Cerebellar nuclear complex (tissue), 1 donor: ENCODE measurements at regions not wholly inside any gene's neighbourhood (a gene's known extent, or its start where the extent isn't known, plus 50 kb on each side); places are given as distances from the start of the nearest gene placed in this dataset.

Experiments used
- DNase-seq, 2 experiments: peaks; one replicate each; lab custom pipeline; 2025; lab: John Stamatoyannopoulos, UW

DNA sequence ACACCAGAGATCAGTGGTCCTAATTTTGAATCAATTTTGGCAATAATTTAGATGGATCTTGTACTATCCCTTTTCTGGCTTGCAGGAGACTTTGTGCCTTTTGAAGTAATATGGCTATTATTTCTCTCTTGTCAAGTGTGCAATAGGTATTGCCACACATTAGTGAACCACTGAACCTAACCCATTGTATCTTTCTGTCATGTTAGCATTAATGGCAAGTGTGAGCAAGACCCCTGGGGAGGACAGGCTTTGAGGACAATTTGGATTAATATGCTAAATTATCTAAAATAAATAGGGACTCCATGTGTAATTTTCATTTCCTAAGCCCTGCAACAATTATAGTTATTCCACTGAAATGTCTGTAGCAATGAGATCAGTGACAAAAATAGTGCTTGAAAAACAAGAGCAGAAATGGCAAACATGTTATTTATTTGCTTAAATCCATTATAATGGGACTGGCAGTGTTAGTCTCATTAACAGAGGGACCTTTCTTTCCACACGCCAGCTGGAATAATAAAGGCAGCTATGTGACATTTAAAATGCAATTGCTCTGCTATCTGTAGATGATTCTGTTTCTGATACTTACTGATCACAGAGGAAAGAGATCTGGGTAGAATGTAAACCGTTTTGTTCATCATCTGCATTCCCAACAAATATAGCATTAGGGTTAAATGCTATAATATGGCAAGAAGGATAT is 753.3 kb upstream of the ZNF608 start:
- DNase-seq: no peak

DNA sequence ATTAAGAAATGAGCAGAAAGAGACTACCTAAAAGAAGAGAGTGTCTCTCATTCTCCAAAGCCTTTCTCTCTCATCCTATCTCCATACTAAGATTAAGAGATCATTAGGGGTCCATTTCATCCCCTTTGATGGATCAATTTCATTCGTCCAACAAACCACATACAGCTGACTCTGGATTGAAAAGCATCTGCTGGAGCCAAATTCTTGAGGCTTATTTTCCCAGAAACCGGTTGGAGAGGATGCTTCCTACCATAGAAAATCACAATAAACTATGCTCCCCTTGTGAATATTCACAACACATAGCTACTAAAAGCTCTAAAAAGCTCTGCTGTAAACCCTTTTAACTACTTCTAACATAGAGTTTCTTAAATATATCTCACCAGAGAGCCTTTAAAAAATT is 755.0 kb upstream of the ZNF608 start:
- no peak for DNase-seq

DNA sequence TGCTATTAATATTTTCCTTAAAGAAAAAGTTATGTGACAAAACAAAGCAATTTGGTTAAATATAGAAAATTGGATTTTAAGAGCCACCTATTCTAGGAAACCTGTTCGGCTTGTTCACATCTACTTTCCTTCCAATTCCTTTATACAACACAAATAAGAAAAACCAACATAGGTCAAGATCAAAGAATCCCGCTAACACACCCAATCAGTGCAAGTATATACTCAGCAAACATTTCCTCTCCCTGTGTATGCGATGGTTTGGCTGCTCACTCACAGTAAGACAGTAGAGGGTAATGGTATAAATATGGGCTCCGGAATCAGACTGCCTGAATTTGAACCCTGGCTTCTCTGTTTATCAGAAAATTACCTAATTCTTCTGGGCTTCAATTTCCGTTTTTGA is 757.5 kb upstream of the ZNF608 start:
- DNase-seq: no peak

DNA sequence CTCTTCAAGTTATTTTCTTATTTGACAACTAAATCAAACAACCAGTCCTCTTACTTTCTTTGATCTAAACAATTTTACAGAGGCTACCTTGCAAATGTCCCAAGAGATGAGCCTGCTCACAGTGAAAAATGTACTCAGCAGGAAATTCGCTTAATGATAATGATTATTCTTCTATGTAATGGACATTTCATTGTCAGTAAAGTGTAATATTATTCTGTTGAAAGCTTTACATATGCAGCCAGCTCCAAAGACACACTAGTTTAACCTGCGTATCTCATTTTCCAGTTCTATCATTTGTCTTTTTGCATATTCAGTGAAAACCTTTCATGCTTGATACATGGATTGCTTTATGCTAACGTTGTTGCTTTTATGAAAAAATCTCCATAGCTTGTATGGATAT is 758.7 kb upstream of the ZNF608 start:
- DNase-seq: no peak

DNA sequence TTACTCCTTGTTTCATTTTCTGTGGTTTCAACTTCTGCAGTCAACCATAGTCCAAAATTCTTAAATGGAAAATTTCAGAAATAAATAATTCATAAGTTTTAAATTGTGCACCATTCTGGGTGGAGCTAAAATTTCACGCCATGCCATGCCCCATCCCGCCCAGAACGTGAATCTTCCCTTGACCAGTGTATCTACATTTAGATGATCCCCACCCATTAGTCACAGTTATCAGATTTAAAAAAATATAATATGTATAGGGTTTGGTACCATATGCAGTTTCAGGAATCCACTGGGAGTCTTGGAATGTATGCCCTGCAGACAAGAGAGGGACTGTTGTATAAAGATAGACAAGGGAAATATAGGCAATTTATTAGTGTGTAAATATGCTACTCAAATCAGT is 759.7 kb upstream of the ZNF608 start:
- DNase-seq: no peak

DNA sequence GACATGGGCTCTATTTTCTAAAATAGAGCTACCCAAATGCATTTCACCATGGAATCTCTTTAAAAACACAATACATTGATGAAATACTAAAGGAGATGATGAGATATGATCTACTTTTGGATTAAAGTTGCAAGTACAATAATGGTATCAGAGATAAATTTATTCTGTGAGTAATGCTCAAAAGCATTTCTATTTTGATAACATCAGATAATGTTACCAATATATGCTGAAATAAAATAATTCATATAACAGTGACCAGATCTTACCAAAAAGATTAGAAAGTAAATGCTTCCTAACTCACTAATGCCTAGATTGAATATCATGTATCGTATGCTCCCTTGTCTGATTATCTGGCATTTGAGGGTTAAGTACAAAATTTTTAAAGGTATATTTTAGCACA is 761.8 kb upstream of the ZNF608 start:
- no peak for DNase-seq

DNA sequence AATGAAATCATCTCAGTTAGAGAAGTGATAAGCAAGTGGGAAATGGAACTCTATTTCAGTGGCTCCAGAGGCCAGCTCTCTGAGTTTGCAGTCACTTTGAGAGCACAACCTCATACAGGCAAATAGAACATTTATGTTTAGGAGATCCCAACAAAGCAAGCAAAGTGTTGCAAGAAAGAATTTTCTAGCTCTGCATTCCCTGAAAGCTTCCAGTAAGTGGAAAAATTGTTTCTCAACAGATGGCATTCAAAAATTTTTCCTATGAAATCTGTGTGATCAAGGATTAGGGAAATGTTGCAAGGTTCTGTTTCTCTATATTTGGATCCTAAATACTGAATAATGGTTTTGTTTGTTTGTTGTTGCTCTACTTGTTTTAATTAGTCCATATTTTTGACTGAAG is 764.2 kb upstream of the ZNF608 start:
- no peak for DNase-seq

DNA sequence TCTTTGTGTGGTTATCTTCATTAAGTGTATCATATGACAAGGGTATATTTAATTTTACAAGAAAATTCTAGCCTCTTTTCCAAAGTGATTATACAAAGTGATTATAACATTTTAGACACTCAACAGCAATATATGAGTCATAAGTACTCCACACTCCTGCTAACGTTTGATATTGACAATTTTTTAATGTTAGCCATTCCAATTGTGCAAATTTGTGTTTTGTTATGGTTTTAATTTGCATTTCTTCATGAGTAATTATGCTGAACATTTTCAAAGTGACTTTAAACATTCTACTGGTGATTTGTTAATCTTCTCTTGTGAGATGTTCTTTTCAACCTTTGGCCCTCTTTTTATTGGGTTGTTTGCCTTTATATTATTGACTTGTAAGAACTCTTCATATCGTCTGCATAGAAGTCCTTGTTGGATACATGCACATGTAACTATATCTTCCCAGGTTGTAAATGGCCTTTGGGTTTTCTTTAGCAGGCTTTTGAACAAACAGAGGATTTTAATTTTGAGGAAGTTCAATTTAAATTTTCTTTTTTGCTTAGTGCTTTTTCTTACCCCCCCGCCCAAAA is 771.6 kb upstream of the ZNF608 start:
- no peak for DNase-seq

DNA sequence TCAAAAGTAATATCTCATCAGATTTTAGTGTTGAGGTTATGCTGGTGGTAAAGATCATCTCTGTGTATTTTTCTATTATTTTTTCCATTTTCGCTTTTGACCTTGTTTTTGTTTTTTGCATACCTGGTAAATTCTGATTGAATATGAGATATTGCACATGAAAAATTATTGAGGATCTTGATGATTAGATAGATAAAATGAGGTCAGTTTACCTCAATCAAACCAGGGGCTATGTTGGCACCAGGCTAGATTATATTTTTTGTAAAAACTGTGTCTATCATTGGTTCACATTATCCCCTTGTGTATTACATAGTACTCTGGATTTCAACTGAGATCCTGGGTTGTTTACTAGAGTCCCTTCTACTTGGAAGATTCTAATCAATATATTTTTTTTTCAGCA is 774.9 kb upstream of the ZNF608 start:
- DNase-seq: no peak

DNA sequence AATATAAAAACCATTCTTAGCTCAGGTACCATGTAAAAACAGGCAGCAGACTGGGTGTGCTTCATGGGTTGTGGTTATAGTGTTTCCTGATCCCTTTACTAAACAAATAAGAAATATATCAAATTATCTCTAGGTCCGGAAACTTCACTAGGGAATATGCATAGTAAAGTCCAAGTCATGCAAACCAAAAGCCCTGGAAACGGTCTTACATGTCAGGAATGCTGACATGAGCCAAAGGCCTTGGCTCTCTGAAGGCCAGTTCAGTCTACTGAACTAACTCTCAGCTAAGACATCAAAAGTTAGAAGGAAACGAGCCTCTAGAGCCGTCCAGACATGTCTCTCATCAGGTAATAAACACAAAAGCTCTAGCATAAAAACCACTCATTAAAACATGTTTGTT is 778.9 kb upstream of the ZNF608 start:
- DNase-seq: no peak

DNA sequence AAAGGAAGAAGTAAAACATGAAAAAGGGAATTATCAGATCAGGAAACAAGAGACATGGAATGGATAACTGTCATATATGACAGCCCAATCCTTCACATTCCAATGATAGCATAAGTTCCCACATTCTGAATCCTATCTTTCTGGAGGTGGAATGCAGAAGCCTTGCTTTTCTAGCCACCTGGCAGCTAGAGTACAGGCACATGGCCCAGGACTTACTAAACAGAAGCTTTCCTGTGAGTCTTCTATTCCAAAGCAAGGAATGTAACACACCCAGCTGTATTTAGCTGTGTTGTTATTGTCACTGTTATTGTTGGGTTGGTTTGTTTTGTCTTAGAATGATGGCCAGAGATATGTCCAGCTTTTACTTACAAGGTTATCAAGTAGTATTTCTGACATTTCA is 780.5 kb upstream of the ZNF608 start:
- DNase-seq: no peak

DNA sequence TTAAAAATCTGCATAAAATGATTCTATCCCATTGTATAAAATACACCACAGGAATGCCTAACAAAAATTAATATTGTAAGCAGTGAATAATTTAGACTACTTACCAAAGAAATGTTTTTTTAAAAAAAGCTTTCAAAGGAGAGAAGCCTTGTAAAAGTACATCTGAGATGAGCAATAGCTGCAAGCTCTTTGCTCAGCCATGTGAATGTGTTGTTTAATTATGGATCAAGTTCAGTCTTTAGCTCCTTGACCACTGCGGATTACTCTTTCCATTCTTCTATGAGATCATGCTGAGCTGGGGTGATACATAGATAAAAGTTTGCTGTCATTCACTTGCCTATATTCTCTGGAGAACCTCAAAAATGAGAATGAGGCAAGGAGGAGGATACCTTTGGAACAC is 782.4 kb upstream of the ZNF608 start:
- DNase-seq: no peak

DNA sequence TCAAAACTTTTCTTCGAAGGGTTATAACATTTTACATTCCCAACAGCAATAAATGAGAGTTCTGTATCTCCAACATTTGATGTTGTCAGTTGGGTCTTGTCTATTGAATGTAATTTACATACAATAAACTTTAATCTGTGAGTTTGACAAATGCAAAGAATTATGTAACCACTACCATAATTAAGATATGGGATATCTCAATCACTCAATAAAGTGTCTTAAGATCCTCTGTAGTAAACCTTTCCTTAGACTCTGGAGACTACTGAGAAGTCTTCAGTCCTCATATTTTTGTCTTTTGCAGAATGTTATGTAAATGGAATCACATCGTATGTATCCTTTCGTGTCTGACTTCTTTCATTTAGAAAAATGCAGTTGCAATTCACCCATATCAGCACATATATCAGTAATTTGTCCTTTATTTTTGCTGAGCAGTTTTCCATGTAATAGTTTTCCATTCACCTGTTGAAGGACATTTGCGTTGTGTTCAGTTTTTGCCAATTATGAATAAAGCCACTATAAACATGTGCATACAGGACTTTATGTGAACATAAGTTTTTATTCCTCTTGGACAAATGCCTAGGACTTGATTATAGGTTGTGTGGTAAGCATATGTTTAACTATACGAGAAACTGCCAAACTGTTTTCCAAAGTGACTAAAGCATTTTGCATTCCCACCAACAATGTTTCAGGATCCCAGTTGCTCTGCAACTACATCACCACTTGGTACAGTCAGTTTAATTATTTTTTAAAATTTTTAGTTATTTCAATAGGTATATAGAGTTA is 784.6 kb upstream of the ZNF608 start:
- DNase-seq: no peak

DNA sequence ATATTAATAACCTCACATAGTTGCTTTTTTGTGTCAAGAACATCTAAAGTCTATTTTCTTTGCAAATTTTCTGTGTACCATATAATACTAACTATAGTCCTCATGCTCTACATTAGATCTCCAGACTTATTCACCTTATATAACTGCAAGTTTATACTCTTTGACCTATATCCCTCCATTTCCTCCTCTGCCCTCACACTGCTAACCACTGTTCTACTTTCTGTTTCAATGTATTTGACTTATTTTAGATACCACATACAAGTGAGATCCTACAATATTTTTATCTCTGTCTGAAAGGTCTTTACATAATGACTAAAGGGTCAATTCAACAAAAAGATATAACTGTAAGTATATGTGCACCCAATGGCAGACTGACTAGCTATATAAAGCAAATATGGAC is 789.7 kb upstream of the ZNF608 start:
- DNase-seq: no peak

DNA sequence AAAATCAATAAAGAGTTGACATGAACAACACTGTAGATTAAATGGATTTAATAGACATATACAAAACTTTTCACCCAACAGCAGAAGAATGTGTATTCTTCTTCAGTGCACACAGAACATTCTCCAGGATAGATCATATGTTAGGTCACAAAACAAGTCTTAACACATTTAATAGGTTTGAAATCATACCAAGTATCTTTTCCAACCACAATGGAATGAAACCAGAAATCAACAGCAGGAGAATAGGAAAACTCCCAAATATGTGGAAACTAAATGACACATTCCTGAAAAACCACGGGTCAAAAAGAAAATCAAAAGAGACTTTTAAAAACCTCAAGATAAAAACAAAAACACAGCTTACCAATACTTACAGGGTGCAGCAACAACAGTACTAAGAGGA is 790.1 kb upstream of the ZNF608 start:
- no peak for DNase-seq

DNA sequence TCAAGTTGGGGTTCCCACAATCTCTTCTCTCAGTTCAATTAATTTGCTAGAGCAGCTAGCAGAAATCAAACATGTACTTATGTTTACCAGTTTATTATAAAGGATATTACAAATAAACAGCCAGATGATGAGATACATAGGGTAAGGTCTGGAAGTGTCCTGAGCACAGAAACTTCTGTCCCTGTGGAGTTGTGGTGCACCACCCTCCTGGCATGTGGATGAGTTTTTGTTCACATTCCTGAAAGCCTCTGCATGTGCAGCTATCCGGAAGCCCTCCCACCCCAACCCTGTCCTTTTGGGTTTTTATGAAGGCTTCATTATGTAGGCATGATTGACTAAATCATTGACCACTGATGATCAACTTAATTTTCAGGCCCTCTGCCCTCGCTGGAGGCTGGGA is 791.2 kb upstream of the ZNF608 start:
- no peak for DNase-seq

DNA sequence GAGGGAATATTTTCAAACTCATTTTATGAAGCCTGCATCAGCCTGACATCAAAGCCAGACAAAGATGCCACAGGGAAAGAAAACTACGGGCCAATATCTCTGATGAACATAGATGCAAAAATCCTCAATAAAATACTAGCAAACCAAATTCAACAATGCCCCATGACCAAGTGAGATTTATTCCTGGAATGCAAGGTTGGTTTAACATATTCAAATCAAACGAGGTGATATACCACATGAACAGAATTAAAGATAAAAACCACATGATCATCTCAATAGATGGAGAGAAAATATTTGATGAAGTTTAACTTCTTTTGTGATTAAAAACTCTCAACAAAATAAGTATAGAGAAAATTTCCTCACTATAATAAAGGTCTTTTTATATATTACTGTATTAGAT is 792.0 kb upstream of the ZNF608 start:
- no peak for DNase-seq

DNA sequence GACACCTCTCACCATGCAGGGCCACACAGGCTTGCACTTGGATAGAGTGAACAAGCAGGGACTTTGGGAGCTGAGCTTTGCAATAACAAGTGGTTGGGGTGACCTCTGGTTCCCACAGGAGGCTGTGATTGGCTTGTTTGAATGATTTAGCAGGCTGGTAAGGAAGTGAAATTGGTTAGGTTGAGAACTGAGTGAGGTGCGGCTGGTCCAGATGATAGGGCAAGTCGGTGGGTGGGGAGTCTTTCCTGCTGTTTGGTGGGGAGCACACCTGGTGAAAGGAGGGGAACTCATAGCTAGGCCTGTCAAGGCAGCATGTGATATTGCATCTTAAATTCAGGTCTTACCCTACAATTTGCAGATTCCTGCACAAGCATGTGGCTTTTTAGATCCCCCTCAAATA is 794.6 kb upstream of the ZNF608 start:
- no peak for DNase-seq

DNA sequence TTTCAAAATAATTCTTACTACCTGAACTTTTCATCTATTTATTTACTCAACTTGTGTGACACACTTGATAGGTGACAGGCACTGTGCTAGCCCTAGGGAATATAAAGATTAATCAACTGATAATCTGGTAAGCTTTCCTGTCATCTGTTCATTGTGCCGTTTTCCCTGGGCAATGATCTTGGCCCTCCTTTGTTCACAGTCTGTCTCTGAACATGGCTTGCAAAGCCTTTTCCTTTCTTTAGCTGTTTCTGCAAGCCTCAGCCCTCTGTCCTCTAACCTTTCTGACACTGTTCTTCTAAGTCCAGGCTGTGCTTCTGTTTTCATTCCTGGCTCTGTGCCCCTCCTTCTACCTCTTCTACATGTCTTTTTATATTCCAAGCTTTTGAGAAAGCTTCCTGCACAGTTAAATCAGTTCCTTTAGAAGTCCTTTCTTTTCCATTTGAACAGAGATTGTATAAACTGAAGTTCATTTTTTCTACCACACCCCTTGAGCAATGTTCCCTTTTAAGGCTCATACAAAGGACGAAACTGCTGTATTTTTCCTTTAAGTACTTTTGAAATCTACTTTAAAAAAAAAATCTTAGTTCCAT is 803.0 kb upstream of the ZNF608 start:
- no peak for DNase-seq

DNA sequence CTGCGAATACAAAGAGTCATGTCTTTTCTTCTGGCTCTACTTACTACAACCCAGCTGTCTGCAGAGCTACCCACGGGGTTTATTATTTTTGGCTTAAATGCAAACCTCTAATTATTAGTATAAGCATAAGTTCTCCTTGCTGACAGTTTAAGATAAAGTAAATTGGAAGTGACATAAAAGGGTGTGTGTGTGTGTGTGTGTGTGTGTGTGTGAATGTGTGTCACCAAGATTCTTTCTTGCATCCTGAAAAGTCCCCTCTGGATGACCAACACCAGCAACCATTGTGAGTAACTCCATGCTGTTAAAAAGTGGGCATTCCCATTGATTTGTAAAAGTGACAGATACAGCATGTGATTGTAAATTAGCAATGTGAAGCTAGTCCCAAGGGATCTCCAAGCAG is 803.8 kb upstream of the ZNF608 start:
- no peak for DNase-seq

DNA sequence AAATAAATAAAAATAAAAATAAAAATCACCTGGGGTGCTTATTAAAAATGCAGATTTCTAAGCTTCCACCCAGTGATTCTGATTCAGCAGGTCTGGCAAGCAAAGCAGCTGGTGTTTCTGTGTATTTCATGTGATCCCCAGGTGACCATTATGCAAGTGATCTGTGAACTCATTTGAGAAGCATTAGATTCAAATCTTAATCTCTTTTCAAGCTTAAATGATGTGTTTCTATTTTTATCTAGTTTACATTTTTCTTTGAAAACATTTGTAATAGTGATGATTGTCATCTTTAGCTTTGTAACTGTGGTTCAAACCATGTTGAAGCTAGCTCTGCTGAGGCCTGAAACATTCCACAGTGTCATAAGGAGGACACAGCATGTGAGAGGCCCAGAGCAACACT is 804.8 kb upstream of the ZNF608 start:
- no peak for DNase-seq

DNA sequence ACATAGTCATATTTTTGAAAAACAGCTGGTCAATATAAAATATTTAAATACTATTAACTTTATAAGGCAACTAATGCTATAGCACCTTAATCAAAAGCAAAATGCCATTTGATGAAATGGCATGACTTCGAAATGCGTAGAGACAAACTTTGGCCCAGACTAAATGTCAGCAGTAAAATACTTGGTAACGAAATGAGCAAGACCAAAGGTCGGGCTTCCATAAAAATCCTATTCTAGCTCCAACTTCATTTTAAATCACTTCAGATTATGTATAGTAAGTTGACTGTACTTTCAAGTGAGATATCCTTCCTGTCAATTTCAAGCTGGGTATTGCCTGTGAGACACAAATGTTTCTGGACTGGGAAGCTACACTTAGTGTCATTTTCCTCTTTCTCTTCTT is 805.4 kb upstream of the ZNF608 start:
- no peak for DNase-seq

DNA sequence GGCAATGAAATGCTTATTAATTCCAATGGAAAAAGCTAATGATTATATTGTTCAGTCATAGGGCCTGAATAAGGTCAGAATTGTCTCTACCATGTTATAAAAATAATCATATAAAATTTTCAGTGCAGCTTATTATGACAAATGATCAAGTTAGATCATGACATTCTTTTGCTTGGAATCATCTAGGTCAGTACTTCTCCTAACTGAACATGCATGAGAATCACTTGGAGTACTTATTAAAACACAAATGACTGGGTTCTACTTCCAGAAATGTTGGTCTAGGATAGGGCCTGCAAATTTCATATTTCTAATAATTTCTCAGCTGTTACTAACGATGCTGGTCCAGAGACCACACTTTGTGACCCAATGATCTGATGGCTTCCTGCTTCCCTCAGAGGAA is 806.0 kb upstream of the ZNF608 start:
- no peak for DNase-seq
